GM12891 (cell line): ENCODE measurements at regions not wholly inside any gene's neighbourhood (a gene's known extent, or its start where the extent isn't known, plus 50 kb on each side); places are given as distances from the start of the nearest gene placed in this dataset.

Experiments
- POLR2A ChIP-seq: IDR thresholded peaks from 2 replicates; pipeline ENCODE4 v1.6.1; 2011; ENCODE audit warnings: low read depth, low read length, control low read depth
- TAF1 ChIP-seq: IDR thresholded peaks from 2 replicates; pipeline ENCODE4 v1.6.1; 2011; ENCODE audit warnings: low read depth, low read length, control low read depth

DNA sequence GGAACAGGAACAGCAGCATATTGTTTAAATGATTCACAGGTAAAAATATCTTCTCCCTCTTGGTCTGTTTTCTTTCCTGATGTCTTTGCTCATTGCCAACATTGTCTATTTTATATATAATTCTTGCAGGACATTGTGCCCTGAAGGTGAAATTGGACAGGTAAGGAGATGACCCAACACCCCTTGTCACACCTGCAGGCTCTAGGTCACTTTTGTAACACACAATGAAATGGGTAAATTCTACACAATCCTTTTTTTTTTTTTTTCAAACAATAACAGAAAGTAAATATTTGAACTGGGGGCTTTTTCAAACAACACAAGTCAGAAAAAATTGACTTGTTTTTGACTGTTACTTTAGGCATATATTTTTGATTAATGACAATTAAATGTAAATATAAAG lies 62.9 kb upstream of the ERG start:
- TF ChIP-seq POLR2A (no peak), TAF1 (no peak)
